ENCODE measurements at regions not wholly inside any gene's neighbourhood (a gene's known extent, or its start where the extent isn't known, plus 50 kb on each side); places are given as distances from the start of the nearest gene placed in this dataset.
"Not testable (repeated sequence)": the region's sequence is repeated elsewhere in the genome, so short reads cannot be mapped to it uniquely, and the experiment has no call there.

DNA sequence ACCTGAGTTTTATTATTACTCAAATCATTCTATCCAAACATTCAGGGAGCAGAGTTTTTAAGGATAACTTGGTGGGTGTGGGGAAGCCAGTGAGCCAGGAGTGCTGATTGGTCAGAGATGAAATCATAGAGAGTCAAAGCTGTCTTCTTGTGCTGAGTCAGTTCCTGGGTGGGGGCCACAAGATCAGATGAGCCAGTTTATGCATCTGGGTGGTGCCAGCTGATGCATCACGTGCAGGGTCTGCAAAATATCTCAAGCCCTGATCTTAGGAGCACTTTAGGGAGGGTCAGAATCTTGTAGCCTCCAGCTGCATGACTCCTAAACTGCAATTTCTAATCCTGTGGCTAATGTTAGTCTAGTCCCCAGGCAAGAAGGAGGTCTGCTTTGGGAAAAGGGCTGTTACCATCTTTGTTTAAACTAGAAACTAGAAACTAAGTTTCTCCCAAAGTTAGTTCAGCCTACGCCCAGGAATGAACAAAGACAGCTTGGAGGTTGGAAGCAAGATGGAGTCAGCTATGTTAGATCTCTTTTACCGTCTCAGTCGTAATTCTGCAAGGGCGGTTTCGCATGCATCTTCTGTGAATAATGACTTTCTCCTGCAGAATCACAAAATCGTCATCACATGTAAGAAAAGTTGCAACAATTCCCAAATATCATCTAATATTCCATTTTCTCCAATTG lies 97.5 kb downstream of the ZNF664 start:
- not testable (repeated sequence) for H3K4me3 ChIP-seq (ENCODE audit: low read length); DNase-seq (ENCODE audit: low read depth, low spot score)

DNA sequence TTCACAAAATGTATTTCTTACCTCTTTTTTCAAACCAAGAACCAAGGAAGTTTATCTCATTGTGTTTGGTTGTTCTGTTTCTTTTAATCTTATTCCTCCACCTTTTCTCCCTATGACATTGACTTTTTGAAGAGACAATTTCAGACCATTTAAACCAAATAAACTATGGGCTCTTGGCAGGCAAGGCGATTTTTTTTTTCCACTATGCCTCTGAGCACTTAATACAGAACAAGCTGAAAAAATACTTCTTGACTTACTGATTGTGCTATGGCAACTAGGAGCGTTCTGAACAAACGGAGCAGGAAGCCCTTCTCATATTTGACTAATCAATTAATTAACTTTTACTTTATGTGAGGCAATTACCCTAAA lies 98.0 kb downstream of the ZNF664 start:
- DNase-seq (ENCODE audit: low read depth, low spot score) = no peak
- no peak overlapping the region for H3K4me3 ChIP-seq (ENCODE audit: low read length)

DNA sequence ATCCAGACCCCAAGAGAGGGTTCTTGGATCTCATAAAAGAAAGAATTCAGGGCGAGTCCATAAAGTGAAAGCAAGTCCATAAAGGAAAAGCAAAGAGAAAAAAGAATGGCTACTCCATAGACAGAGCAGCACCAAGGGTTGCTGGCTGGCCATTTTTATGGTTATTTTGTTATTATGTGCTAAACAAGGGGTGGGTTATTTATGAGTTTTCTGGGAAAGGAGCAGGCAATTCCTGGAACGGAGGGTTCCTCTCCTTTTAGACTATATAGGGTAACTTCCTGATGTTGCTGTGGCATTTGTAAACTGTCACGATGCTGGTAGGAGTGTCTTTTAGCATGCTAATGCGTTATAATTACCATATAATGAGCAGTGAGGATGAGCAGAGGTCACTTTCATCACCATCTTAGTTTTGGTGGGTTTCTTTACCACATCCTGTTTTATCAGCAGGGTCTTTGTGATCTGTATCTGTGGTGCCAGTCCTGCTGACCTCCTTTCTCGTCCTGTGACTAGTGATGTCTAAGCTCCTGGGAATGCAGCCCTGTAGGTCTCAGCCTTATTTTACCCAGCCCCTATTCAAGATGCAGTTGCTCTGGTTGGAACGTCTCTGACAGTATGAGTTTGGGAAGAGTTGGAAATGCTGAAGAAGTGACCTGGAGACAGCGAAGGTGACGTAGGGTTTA lies 100.5 kb downstream of the ZNF664 start:
- no peak overlapping the region for H3K4me3 ChIP-seq (ENCODE audit: low read length)
- no peak for DNase-seq (ENCODE audit: low read depth, low spot score)

DNA sequence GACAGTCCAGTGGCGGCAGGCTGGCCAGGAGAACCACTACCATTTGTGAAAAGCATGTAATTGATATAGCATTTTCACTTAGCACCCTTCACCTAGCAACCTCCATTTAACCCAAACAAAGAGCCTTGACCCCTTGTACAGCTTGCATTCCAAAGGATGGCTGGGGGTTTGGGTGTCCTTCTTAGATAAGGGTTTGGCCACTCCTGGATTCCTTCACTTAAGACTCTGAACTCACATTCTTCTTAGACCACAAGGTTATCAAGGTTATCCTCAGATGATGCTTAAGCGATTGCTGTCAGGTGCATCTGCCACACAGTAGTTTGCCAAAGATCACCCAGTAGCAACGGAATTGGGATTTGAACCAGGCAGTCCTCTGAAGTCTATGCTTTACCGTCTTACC lies 102.8 kb downstream of the ZNF664 start:
- no peak for DNase-seq (ENCODE audit: low read depth, low spot score)
- no peak overlapping the region for H3K4me3 ChIP-seq (ENCODE audit: low read length)

DNA sequence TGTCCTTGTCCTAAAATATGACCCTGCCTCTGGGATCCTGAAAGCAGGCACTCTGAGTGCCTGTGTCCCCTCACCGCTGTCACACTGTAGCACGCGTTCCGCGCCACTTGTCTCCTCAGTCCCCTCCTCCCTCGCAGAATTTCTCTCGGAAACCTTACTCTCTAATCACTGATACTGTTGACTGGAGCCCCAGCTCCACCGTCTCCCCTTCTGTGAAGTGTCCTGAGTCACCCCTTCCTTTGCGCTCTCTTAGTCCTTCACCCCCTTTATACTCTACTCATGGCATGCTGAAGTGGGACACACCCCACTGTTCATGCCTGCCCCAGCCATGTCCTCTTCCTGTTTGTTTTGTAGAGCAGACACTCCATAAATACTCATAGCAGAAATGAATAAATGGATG lies 104.7 kb downstream of the ZNF664 start:
- DNase-seq (ENCODE audit: low read depth, low spot score) = no peak
- no peak overlapping the region for H3K4me3 ChIP-seq (ENCODE audit: low read length)

DNA sequence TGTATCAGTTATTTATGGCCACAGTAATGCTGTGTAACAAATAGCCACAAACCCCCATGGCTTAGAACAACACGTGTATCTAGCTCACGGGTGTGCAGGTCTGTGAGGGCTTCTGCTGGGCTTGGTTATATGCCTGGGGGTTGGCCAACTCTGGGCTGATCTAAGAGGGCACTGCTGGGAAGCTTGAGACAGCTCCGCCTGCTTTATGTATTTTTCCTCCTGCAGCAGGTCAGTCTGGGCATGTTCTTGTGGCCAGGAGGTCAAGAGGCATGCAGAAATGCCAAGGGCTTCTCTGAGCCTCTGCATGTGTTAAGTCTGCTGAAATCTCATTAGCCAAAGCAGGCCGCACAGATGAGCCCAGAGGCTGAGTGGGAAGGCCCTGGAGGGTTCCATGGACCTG lies 105.8 kb downstream of the ZNF664 start:
- no peak for DNase-seq (ENCODE audit: low read depth, low spot score)
- H3K4me3 ChIP-seq (ENCODE audit: low read length) = no peak overlapping the region

DNA sequence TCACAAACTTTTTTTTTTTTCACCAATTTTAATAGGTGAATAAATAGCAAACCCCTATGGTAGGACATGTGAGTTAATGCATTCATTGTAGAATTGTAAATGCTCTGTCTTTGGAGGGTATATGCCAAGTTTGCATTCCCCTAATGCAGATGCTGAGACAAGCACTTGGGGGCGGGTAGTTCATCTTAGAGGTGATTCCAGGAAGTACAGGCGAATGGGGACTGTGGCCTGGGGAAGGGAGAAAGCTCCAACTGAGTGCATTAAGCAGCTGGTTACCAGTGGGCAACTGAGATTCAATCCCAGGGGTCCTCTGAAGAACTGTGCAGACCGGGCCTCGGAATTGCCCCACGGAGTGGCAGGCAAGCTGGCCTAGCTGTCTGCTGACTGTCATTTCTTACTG lies 107.6 kb downstream of the ZNF664 start:
- no peak overlapping the region for H3K4me3 ChIP-seq (ENCODE audit: low read length)
- no peak for DNase-seq (ENCODE audit: low read depth, low spot score)

DNA sequence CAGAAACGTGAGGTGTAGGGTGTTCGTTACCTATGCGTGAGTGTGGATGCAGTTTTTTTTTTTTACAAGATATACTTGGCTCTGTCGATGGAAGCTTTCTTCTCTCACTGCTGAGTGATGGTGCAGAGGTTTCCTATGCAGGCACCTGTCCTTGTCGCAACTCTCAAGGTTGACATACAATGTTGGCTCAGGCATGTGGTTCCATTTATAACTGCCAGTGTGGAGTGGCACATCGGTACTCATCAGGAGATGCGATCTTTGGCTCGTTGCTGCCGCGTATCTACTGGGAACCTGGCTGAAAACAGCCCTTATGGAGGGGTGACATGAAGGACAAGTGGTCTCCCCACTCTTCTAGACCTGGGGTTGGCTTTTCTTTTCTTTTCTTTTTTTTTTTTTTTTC lies 109.0 kb downstream of the ZNF664 start:
- DNase-seq (ENCODE audit: low read depth, low spot score) = no peak
- H3K4me3 ChIP-seq (ENCODE audit: low read length) = no peak overlapping the region

DNA sequence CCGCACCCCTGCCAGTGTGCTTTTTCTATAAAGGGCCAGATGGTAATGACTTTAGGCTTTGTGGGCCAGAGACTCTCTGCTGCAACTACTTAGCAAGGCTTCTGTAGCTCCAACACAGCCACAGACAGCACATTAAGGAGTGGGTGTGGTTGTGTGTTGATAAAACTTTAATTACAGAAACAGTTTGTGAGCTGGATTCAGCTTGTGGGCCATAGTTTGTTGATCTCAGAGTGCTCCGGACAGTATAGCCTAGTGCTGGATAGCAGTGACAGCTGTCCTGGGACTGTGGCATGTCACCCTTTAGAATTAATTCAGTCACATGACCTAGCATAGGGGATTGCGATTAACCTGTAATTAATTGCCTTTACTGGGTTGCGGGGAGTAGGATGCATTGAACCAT lies 109.7 kb downstream of the ZNF664 start:
- no peak for DNase-seq (ENCODE audit: low read depth, low spot score)

DNA sequence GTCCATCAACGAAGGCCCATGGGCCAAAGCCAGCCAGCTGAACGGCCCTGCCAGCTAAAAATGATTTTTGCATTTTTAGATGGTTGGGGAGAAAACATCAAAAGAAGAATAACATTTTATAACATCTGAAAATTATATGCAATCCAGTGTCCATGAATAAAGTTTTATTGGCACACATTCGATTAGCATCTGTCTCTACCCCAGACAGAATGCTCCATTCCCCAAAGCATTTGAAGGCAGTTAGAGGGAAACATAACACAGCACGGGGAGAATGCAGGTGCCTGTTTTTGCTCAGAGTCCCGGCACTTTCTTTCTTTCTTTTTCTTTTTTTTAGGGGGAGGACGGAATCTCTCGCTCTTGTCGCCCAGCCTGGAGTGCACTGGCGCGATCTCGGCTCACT lies 110.7 kb downstream of the ZNF664 start:
- DNase-seq (ENCODE audit: low read depth, low spot score) = no peak
- no peak overlapping the region for H3K4me3 ChIP-seq (ENCODE audit: low read length)

More for the DNA sequence above, 109.7 kb downstream of the ZNF664 start:
- H3K4me3 ChIP-seq (ENCODE audit: low read length) = no peak overlapping the region

DNA sequence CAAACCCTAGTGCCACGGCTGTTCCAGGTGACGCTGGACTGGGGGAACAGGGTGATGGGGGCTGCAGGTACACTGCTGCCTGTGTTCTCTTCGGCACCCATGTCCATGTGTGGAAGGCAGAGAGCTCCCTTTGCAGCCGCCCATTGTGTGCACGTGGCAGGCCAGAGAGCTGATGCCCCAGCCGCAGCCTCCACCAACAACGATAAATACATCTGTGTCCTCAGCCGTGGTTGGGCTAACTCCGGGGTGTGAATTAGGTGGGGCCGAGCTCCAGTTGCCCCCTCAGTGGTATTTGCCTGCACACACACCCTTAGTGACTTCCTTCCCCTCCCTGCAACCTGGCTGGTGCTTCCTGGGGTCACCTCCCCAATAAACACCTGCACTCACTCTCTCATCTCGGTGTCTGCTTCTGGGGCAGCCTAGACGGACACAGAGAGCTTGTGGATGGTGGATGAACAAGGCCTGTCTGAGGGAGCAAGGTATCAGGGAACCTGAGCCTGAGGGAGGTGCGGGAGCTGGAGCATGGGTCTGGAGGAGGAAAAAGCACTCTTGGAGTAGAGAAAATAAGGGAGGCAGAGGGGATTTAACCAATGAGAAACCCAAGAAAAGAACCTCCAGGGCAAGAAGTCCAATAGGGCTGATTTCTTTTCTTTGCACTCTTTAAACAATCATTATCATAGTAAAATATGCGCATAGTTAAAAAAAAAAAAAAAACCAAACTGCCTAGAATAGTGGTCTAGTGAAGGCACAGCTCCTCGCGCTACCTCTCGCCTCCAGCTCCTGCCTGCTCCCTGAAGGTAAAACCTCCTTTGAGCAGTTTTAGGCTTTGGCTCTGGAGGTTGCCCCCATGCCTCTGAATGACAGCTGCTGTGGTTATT lies 112.6 kb downstream of the ZNF664 start:
- no peak for DNase-seq (ENCODE audit: low read depth, low spot score)
- H3K4me3 ChIP-seq (ENCODE audit: low read length) = no peak overlapping the region

DNA sequence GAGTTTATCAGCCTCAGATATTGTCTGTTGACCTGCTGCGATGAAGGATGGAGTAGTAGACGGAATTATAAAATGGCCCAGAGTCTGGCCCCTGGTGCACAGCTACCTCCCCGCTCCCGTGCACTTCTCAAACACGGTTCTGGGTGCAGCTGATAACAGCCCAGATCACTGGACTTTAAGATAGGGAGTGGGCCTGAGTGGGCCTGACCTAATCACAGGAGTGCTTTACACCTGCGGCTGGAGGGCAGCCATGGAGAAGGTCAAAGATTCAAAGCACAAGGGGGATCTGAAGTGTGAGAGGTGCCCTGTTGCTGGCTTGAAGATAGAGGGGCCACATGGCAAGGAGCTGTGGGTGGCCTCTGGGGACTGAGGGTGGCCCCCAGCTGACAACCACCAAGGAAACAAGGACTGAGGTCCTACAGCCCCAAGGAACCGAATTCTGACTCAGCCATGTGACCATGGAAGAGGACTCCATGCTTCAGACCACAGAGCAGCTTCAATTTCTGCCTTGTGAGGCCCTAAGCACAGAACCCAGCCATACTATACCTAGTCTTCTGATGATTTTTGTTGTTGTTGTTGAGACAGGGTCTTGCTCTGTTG lies 113.4 kb downstream of the ZNF664 start:
- no peak overlapping the region for H3K4me3 ChIP-seq (ENCODE audit: low read length)
- DNase-seq (ENCODE audit: low read depth, low spot score) = no peak

DNA sequence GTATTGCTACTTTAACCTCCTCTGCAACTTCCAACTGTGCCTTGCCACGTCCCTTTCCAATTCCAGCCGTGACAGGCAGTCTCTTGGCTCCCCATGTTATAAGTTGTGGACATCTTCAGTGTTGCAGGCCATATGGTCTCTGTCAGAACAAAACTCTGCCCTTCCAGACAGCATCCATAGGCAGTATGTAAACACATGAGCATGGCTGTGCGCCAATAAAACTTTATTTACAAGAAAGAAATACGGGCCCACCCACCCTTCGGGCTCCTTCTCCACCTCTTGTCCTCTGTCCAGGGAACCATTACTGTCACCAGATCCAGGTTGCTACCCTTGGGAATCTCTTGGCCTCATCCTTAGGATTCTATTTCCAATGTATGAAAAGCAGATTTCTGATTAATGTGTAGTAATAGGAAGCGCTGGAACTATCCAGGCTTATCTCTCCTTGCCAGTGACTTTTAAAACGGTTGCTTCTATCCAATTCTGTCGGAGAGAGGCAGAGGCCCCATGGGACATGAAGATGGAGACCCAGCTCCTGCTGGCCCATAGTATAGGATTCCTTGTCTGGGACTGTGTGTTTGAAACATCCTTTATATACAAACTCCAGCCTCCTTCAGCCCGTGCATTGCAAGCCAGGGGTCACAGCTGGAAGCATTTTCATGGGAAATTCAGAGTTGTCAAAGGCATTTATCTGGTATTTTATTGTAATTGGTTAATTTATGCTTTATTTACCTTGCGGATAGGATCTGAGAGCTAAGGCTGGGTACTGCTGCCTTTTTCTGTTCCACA lies 114.4 kb downstream of the ZNF664 start:
- no peak for DNase-seq (ENCODE audit: low read depth, low spot score)
- H3K4me3 ChIP-seq (ENCODE audit: low read length) = no peak overlapping the region

DNA sequence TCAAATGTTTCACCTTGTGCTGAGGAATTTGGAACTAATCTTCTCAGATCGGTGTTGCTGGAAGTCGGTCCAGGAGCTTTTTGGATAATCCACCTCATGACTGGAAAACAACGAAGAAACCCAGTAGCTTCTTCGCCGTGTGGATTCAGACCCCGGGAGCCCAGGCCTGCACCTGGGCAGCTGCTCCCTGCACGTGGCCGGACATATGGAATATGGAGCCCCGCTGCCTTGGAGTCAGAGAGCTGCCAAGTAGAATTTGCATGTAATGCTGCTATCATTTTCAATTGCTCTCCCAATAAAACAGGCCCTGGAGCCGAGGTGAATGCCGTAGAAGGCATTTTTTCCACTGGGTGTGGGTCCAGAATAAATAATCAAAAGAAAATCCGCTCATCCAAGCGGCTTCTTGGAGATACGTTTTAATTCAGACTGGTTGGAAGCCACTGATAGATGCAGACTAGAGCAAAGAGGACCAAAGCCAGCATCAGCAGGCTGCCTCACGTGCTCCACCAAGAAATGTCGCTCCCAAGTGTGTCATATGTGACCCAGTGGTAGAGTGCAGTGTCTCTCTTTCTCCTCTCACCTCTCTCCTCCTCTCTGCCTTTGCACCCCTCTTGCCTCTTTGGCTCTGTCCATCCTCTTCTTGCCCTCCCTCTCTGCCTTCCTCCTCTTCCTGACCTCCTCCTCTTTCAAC lies 115.3 kb downstream of the ZNF664 start:
- DNase-seq (ENCODE audit: low read depth, low spot score) = no peak
- H3K4me3 ChIP-seq (ENCODE audit: low read length) = no peak overlapping the region

DNA sequence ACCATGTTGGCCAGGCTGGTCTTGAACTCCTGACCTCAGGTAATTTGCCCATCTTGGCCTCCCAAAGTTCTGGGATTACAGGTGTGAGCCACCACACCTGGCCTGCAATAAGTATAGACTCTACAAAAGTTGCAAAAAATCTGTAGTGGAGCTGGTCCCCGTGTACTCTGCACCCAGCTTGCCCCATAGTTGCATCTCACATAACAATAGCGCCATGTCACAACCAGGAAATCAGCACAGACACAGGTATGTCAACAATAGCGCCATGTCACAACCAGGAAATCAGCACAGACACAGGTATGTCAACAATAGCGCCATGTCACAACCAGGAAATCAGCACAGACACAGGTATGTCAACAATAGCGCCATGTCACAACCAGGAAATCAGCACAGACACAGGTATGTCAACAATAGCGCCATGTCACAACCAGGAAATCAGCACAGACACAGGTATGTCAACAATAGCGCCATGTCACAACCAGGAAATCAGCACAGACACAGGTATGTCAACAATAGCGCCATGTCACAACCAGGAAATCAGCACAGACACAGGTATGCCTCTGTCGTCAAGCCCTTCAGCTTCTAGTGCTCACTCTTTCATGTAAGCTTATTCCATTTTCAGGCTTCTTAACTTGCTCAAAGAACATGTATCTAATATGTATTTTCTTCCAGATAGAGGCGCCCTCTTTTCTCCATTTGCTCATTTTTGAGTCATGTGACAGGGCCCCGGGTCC lies 116.3 kb downstream of the ZNF664 start:
- not testable (repeated sequence) for DNase-seq (ENCODE audit: low read depth, low spot score); H3K4me3 ChIP-seq (ENCODE audit: low read length)

DNA sequence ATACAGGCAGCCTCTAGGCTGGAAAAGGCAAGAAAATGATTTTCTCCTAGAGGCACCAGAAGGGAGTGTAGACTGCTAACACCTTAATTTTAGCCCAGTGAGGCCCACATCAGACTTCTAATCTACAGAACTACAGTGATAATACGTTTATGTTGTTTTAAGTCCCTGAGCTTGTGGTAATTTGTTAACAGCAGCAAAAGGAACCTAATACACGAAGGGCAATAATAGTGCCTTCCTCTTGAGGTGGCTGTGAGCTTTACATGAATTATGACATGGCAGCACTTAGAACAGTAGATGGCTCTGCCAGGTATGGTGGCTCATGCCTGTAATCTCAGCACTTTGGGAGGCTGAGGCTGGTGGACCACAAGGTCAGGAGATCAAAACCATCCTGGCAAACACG lies 118.8 kb downstream of the ZNF664 start:
- no peak overlapping the region for H3K4me3 ChIP-seq (ENCODE audit: low read length)
- no peak for DNase-seq (ENCODE audit: low read depth, low spot score)

DNA sequence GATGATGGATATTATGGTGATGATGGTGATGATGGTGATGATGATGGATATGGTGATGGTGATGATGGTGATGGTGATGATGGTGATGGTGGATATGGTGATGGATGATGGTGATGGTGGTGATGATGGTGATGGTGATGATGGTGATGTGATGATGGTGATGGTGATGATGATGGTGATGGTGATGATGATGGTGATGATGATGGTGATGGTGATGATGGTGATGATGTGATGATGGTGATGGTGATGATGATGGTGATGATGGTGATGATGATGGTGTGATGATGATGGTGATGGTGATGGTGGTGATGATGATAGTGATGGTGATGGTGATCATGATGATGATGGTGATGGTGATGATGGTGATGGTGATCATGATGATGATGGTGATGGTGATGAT lies 119.5 kb downstream of the ZNF664 start:
- not testable (repeated sequence) for H3K4me3 ChIP-seq (ENCODE audit: low read length); DNase-seq (ENCODE audit: low read depth, low spot score)

DNA sequence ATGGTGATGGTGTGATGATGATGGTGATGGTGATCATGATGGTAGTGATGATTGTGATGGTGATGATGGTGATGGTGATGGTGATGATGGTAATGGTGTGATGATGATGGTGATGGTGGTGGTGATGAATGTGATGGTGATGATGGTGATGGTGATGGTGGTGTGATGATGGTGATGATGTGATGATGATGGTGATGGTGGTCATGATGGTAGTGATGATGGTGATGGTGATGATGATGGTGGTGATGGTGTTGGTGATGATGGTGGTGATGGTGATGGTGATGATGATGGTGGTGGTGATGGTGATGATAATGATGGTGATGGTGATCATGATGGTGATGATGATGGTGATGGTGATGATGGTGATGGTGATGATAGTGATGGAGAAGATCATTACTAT lies 120.3 kb downstream of the ZNF664 start:
- H3K4me3 ChIP-seq (ENCODE audit: low read length) = no peak overlapping the region
- DNase-seq (ENCODE audit: low read depth, low spot score) = no peak
